ENCODE measurements at regions not wholly inside any gene's neighbourhood (a gene's known extent, or its start where the extent isn't known, plus 50 kb on each side); places are given as distances from the start of the nearest gene placed in this dataset.

DNA sequence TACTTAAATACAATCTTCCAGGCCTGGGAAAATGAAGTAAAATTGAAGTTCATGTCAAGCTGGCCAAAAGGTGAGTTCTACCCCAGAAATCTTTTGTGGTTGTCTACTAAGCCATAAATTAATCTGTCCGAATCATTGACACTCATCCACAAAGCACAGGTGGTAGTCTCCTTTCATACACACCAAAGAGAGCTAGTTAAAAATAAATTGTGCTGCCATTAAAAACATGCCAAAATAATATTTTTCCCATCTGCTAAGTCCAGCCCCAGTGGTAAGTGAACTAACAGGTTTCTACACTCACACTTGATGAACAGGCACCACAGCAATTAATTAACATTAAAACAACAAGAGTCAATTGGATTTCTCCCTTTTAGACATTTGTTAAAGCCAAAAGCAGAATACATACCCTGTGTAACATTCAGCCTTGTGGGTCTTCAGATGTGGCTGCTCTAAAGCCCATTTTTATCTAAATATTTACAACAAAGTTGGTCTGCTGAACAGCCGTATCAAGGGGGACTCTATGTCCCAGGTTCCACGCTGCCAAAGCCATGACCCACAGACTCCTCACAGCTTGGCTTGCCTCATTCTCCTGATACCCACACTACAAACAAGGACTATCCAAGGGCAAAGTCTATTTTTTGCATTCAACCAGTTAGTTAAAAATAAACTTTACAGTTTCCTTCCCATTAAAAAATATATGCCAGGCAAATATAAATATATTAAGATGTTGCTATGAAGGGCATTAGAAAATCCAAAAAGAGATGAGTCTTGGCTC lies 490.4 kb downstream of the BMP2 start:
- H3K4me3 ChIP-seq (ENCODE audit: insufficient read depth, low read length, poor library complexity, severe bottlenecking): no peak overlapping the region
- H3F3A ChIP-seq (ENCODE audit: insufficient read depth): no peaks in the 10 kb centered on the region
- H3K4me2 ChIP-seq (ENCODE audit: low read depth, low read length, poor library complexity, severe bottlenecking): no peak overlapping the region
- no peaks in the 10 kb centered on the region for H3K27me3 ChIP-seq (ENCODE audit: low read length)
- H3K27ac ChIP-seq (ENCODE audit: low read depth, low read length): no peak overlapping the region
- no peaks in the 10 kb centered on the region for H3K79me2 ChIP-seq (ENCODE audit: insufficient read depth, low read length)
- H4K20me1 ChIP-seq (ENCODE audit: low read depth, low read length): no peaks in the 10 kb centered on the region
- no peaks in the 10 kb centered on the region for H3K9me2 ChIP-seq (replicated peaks; ENCODE audit: insufficient read depth, low read length)
- no peaks in the 10 kb centered on the region for H3K9me3 ChIP-seq (ENCODE audit: insufficient read depth, low read length)
- no peaks in the 10 kb centered on the region for H3K36me3 ChIP-seq (ENCODE audit: low read length)
- no peak overlapping the region for H3K9ac ChIP-seq (ENCODE audit: low read length)
- TF ChIP-seq EZH2phosphoT487 (conservative IDR thresholded peaks at IDR 0.05; ENCODE audit: low read length): no peak
- TF ChIP-seq, protein P1, sequence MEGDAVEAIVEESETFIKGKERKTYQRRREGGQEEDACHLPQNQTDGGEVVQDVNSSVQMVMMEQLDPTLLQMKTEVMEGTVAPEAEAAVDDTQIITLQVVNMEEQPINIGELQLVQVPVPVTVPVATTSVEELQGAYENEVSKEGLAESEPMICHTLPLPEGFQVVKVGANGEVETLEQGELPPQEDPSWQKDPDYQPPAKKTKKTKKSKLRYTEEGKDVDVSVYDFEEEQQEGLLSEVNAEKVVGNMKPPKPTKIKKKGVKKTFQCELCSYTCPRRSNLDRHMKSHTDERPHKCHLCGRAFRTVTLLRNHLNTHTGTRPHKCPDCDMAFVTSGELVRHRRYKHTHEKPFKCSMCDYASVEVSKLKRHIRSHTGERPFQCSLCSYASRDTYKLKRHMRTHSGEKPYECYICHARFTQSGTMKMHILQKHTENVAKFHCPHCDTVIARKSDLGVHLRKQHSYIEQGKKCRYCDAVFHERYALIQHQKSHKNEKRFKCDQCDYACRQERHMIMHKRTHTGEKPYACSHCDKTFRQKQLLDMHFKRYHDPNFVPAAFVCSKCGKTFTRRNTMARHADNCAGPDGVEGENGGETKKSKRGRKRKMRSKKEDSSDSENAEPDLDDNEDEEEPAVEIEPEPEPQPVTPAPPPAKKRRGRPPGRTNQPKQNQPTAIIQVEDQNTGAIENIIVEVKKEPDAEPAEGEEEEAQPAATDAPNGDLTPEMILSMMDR (IDR thresholded peaks at IDR 0.05; ENCODE audit: insufficient read depth, low read length, poor library complexity, severe bottlenecking): no peak
- no peak overlapping the region for H2AFZ ChIP-seq (ENCODE audit: low read depth, low read length, severe bottlenecking)

DNA sequence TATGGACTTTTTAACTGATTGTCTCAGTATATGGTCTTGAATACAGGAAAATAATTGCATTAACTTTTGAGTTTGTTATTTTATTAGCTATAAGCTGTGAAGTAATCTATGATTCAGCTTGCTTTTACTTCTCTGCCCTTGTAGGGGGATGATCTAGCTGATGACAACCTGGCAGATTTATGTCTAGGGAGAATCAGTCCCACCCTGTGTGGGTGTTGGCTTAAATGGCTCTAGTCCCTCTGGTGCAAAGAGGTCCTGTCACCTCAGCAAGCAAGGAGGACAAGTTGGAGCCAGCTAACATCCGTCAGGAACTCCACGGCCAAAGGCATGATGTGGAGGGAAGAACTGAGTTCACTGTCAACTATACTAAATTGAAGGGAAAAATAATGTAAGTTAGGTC lies 495.3 kb downstream of the BMP2 start:
- TF ChIP-seq, protein P1 (IDR thresholded peaks at IDR 0.05; ENCODE audit: insufficient read depth, low read length, poor library complexity, severe bottlenecking): no peak
- TF ChIP-seq EZH2phosphoT487 (conservative IDR thresholded peaks at IDR 0.05; ENCODE audit: low read length): no peak

DNA sequence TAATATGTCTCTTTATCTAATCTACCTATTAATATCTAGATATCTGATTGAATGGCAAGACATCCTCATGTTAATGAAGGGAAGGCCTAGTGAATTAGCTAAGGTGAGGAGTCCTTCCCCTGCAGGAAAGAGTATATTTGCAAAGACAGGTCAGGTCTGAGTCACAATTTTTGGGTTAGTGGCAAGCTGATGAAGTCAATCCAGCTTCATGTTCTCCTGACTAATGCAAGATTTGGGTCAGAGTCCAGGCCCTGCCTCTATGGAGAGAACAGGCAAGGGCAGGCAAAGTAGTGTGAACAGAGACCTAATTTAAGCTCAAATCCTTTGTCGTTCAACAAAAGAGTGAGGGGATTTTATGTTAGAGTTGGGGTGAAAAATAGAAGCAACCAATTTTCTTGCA lies 496.7 kb downstream of the BMP2 start:
- no peak for TF ChIP-seq EZH2phosphoT487 (conservative IDR thresholded peaks at IDR 0.05; ENCODE audit: low read length)
- TF ChIP-seq, protein P1 (IDR thresholded peaks at IDR 0.05; ENCODE audit: insufficient read depth, low read length, poor library complexity, severe bottlenecking): no peak
- Histone ChIP-seq H3K9me3 (ENCODE audit: insufficient read depth, low read length) (no peaks in the 10 kb centered on the region), H3K79me2 (ENCODE audit: insufficient read depth, low read length) (no peaks in the 10 kb centered on the region), H3K27ac (ENCODE audit: low read depth, low read length) (no peak overlapping the region), H3K4me3 (ENCODE audit: insufficient read depth, low read length, poor library complexity, severe bottlenecking) (no peak overlapping the region), H3K36me3 (ENCODE audit: low read length) (no peaks in the 10 kb centered on the region), H3F3A (ENCODE audit: insufficient read depth) (no peaks in the 10 kb centered on the region), H2AFZ (ENCODE audit: low read depth, low read length, severe bottlenecking) (no peak overlapping the region), H3K27me3 (ENCODE audit: low read length) (no peaks in the 10 kb centered on the region), H3K9ac (ENCODE audit: low read length) (no peak overlapping the region), H3K9me2 (replicated peaks; ENCODE audit: insufficient read depth, low read length) (no peaks in the 10 kb centered on the region), H3K4me2 (ENCODE audit: low read depth, low read length, poor library complexity, severe bottlenecking) (no peak overlapping the region), H4K20me1 (ENCODE audit: low read depth, low read length) (no peaks in the 10 kb centered on the region)

More for the DNA sequence above, 495.3 kb downstream of the BMP2 start:
- H3K4me2 ChIP-seq (ENCODE audit: low read depth, low read length, poor library complexity, severe bottlenecking): no peak overlapping the region
- no peaks in the 10 kb centered on the region for H3K9me2 ChIP-seq (replicated peaks; ENCODE audit: insufficient read depth, low read length)
- H3K9ac ChIP-seq (ENCODE audit: low read length): no peak overlapping the region
- H3K9me3 ChIP-seq (ENCODE audit: insufficient read depth, low read length): no peaks in the 10 kb centered on the region
- no peaks in the 10 kb centered on the region for H4K20me1 ChIP-seq (ENCODE audit: low read depth, low read length)
- H3K36me3 ChIP-seq (ENCODE audit: low read length): no peaks in the 10 kb centered on the region
- no peaks in the 10 kb centered on the region for H3K79me2 ChIP-seq (ENCODE audit: insufficient read depth, low read length)
- H3K4me3 ChIP-seq (ENCODE audit: insufficient read depth, low read length, poor library complexity, severe bottlenecking): no peak overlapping the region
- no peak overlapping the region for H3K27ac ChIP-seq (ENCODE audit: low read depth, low read length)
- H3K27me3 ChIP-seq (ENCODE audit: low read length): no peaks in the 10 kb centered on the region
- H3F3A ChIP-seq (ENCODE audit: insufficient read depth): no peaks in the 10 kb centered on the region
- no peak overlapping the region for H2AFZ ChIP-seq (ENCODE audit: low read depth, low read length, severe bottlenecking)
